A673 (cell line): ENCODE measurements at regions not wholly inside any gene's neighbourhood (a gene's known extent, or its start where the extent isn't known, plus 50 kb on each side); places are given as distances from the start of the nearest gene placed in this dataset.

Source experiments
- BruUV-seq: library from RNA; stranded (reverse); fragments of 400-500 nt; replicated peaks from 2 replicates; lab custom pipeline; 2021; lab: Mats Ljungman, UMichigan
- CTCF ChIA-PET: fragments of 300-600 bp; sonication (Branson Sonifier 250); formaldehyde crosslinking; loops from one replicate; lab custom pipeline; 2022; ENCODE audit warnings: antibody characterized with exemption; lab: Charles Lee
- POLR2A ChIA-PET: fragments of 300-600 bp; sonication (Branson Sonifier 250); formaldehyde crosslinking; loops from one replicate; lab custom pipeline; 2022; ENCODE audit warnings: antibody characterized with exemption; ENCODE audit not compliant: low non-redundant PET; lab: Charles Lee
- DNase-seq: peaks from one replicate; pipeline ENCODE4 v3.0.0-alpha.2; 2015; ENCODE audit warnings: low spot score
- H3K27ac ChIP-seq: fragments of 200-600 bp; sonication (generic); 2 replicates; pipeline ENCODE4 v1.5.1; 2016; ENCODE audit warnings: mixed run types, low read depth, mild to moderate bottlenecking, mixed read lengths, antibody characterized with exemption, low read length; ENCODE audit not compliant: poor library complexity, severe bottlenecking
- H3K27me3 ChIP-seq: fragments of 200-600 bp; sonication (generic); replicated peaks from 2 replicates; pipeline ENCODE4 v1.6.1; 2017; ENCODE audit warnings: mixed run types, low read depth, mild to moderate bottlenecking, mixed read lengths, antibody characterized with exemption, low read length; ENCODE audit not compliant: insufficient read depth, poor library complexity
- H3K36me3 ChIP-seq: fragments of 200-600 bp; sonication (generic); 2 replicates; pipeline ENCODE4 v1.6.1; 2016; ENCODE audit warnings: mixed run types, mild to moderate bottlenecking, mixed read lengths, antibody characterized with exemption, low read length; ENCODE audit not compliant: insufficient read depth, poor library complexity, severe bottlenecking
- H3K4me1 ChIP-seq: fragments of 200-600 bp; sonication (generic); 2 replicates; pipeline ENCODE4 v1.6.1; 2017; ENCODE audit warnings: mixed run types, mild to moderate bottlenecking, mixed read lengths, antibody characterized with exemption, low read length; ENCODE audit not compliant: insufficient read depth, poor library complexity, severe bottlenecking
- H3K4me3 ChIP-seq: fragments of 200-600 bp; sonication (generic); 2 replicates; pipeline ENCODE4 v1.5.1; 2016; ENCODE audit warnings: low read depth, mixed run types, mild to moderate bottlenecking, mixed read lengths, low read length; ENCODE audit not compliant: poor library complexity, severe bottlenecking
- H3K9me3 ChIP-seq: fragments of 200-600 bp; sonication (generic); 2 replicates; pipeline ENCODE4 v1.6.1; 2016; ENCODE audit warnings: mixed run types, low read depth, mild to moderate bottlenecking, mixed read lengths, antibody characterized with exemption, low read length; ENCODE audit not compliant: poor library complexity, severe bottlenecking
- EZH2 ChIP-seq: fragments of 200-600 bp; sonication (generic); IDR thresholded peaks from 2 replicates; pipeline ENCODE4 v1.6.1; 2017; ENCODE audit warnings: borderline replicate concordance, low read depth, mild to moderate bottlenecking, mixed read lengths, antibody characterized with exemption, low read length; ENCODE audit not compliant: poor library complexity, severe bottlenecking
- intact Hi-C: fragments of 100-400 bp; cut with micrococcal nuclease; formaldehyde crosslinking; loops from one replicate; pipeline ENCODE4 v1.10.0; 2022; ENCODE audit not compliant: unreplicated experiment
- TF ChIP-seq, protein P1 (sequence below): fragments of 300-800, 200-600 bp; sonication (generic); conservative IDR thresholded peaks from 2 replicates; pipeline ENCODE4 v1.5.1; 2017; ENCODE audit warnings: low read depth, mild to moderate bottlenecking, antibody characterized with exemption, low read length, moderate library complexity, mixed read lengths

DNA sequence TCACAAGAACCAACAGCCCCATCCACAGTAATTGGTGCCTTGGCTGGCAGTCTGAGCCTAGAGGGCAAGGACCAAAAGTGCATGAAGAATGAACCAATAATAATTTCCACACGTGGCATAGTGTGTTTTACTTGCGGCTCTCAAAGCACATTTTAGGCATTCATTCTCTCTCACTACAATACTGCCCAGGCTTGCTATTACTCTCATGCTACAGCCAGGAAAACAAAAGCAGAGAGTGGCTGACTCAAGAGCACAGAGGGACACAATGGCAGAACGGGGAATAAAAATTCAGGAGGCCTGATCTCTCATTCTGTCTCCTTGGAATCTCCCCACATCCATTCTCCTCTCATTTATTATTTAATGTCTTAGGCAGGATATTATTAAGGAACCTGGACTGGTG, 57.0 kb upstream of the NOL4 start:
- POLR2A ChIA-PET = no interaction called here
- no peak for DNase-seq
- no peak overlapping the region for H3K27ac ChIP-seq
- H3K4me1 ChIP-seq = no peaks in the 10 kb centered on the region
- H3K36me3 ChIP-seq = no peaks in the 10 kb centered on the region
- H3K9me3 ChIP-seq = no peaks in the 10 kb centered on the region
- no peaks in the 10 kb centered on the region for H3K27me3 ChIP-seq
- TF ChIP-seq EZH2 = no peak
- TF ChIP-seq, protein P1, sequence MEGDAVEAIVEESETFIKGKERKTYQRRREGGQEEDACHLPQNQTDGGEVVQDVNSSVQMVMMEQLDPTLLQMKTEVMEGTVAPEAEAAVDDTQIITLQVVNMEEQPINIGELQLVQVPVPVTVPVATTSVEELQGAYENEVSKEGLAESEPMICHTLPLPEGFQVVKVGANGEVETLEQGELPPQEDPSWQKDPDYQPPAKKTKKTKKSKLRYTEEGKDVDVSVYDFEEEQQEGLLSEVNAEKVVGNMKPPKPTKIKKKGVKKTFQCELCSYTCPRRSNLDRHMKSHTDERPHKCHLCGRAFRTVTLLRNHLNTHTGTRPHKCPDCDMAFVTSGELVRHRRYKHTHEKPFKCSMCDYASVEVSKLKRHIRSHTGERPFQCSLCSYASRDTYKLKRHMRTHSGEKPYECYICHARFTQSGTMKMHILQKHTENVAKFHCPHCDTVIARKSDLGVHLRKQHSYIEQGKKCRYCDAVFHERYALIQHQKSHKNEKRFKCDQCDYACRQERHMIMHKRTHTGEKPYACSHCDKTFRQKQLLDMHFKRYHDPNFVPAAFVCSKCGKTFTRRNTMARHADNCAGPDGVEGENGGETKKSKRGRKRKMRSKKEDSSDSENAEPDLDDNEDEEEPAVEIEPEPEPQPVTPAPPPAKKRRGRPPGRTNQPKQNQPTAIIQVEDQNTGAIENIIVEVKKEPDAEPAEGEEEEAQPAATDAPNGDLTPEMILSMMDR = no peak
- H3K4me3 ChIP-seq = no peak overlapping the region
- intact Hi-C loops = no loop called here
- CTCF ChIA-PET = no interaction called here
- BruUV-seq = no TSS peak

- POLR2A ChIA-PET = no interaction called here
- H3K9me3 ChIP-seq = no peaks in the 10 kb centered on the region
- no peaks in the 10 kb centered on the region for H3K36me3 ChIP-seq
- no peak for DNase-seq
- TF ChIP-seq EZH2 = no peak
- TF ChIP-seq, protein P1 = no peak
- intact Hi-C loops = no loop called here
- H3K4me3 ChIP-seq = no peak overlapping the region
- CTCF ChIA-PET = no interaction called here
- no TSS peak for BruUV-seq
- no peaks in the 10 kb centered on the region for H3K4me1 ChIP-seq
- no peaks in the 10 kb centered on the region for H3K27me3 ChIP-seq
- no peak overlapping the region for H3K27ac ChIP-seq
Measured at GRCh38 chr18:34283506-34283905, 58.8 kb upstream of the NOL4 start.

DNA sequence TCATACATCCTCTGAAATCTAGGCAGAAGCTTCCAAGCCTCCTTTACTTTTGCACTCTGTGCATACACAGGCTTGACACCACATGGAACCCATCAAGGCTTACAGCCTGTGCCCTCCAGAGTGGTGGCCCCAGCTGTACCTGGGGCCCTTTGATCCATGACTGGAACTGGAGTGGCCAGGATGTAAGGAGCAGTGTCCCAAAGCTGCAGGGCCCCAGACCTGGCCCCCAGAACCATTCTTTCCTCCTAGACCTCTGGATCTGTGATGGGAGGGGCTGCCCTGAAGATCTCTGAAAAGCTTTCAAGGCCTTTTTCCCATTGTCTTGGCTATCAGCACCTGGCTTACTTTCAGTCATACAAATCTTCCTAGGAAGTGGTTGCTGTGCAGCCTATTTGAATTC, 63.1 kb upstream of the NOL4 start:
- H3K9me3 ChIP-seq = no peaks in the 10 kb centered on the region
- BruUV-seq = no TSS peak
- no peak overlapping the region for H3K4me3 ChIP-seq
- H3K27ac ChIP-seq = no peak overlapping the region
- no peak for TF ChIP-seq EZH2
- TF ChIP-seq, protein P1 = no peak
- ChIA-PET CTCF (no interaction called here), POLR2A (no interaction called here)
- no peaks in the 10 kb centered on the region for H3K4me1 ChIP-seq
- H3K27me3 ChIP-seq = no peaks in the 10 kb centered on the region
- intact Hi-C loops = no loop called here
- no peaks in the 10 kb centered on the region for H3K36me3 ChIP-seq
- no peak for DNase-seq
